Stimulated activated CD4-positive, alpha-beta T cell treated with anti-CD3 and anti-CD28 coated beads, Interleukin-12 subunit alpha, Interleukin-12 subunit beta, amount 100 ng/mL, for 24 hours (primary cell): ENCODE measurements at regions not wholly inside any gene's neighbourhood (a gene's known extent, or its start where the extent isn't known, plus 50 kb on each side); places are given as distances from the start of the nearest gene placed in this dataset.
"Not testable (repeated sequence)": the region's sequence is repeated elsewhere in the genome, so short reads cannot be mapped to it uniquely, and the experiment has no call there.

Source experiments
- DNase-seq, 2 experiments: peaks; one replicate each; pipeline ENCODE4 v3.0.0-alpha.2; 2020; ENCODE audit warnings: low read depth in 2 of 2

- DNase-seq, result not testable (repeated sequence)
Observed at GRCh38 chr5:136545031-136545430, 179.7 kb upstream of the TRPC7 start.

GRCh38 chr5:136538534-136538933, 173.2 kb upstream of the TRPC7 start:
- DNase-seq, result no peak

- DNase-seq, result no peak
Observed at GRCh38 chr5:136529081-136529480, 163.7 kb upstream of the TRPC7 start.

- no peak for DNase-seq
Observed at GRCh38 chr5:136528481-136529030, 163.2 kb upstream of the TRPC7 start.

GRCh38 chr5:136527311-136527710, 162.0 kb upstream of the TRPC7 start:
- DNase-seq, result no peak

- no peak for DNase-seq
Observed at GRCh38 chr5:136526791-136527190, 161.4 kb upstream of the TRPC7 start.

GRCh38 chr5:136526021-136526420, 160.7 kb upstream of the TRPC7 start:
- DNase-seq, result no peak

GRCh38 chr5:136525597-136525996, 160.3 kb upstream of the TRPC7 start:
- no peak for DNase-seq

GRCh38 chr5:136522217-136522956, 157.0 kb upstream of the TRPC7 start:
- no peak for DNase-seq

GRCh38 chr5:136521696-136522095, 156.4 kb upstream of the TRPC7 start:
- DNase-seq, result no peak

GRCh38 chr5:136518814-136519213, 153.5 kb upstream of the TRPC7 start:
- no peak for DNase-seq

GRCh38 chr5:136518174-136518573, 152.8 kb upstream of the TRPC7 start:
- DNase-seq, result no peak

- no peak for DNase-seq
Observed at GRCh38 chr5:136517755-136518154, 152.4 kb upstream of the TRPC7 start.

GRCh38 chr5:136516637-136517036, 151.3 kb upstream of the TRPC7 start:
- DNase-seq, result no peak

GRCh38 chr5:136513430-136513829, 148.1 kb upstream of the TRPC7 start:
- DNase-seq, result no peak

- no peak for DNase-seq
Observed at GRCh38 chr5:136511046-136511445, 145.7 kb upstream of the TRPC7 start.

GRCh38 chr5:136510481-136510880, 145.1 kb upstream of the TRPC7 start:
- DNase-seq, result no peak

- DNase-seq, result no peak
Observed at GRCh38 chr5:136506131-136506530, 140.8 kb upstream of the TRPC7 start.

GRCh38 chr5:136501133-136501532, 135.8 kb upstream of the TRPC7 start:
- no peak for DNase-seq

GRCh38 chr5:136492587-136492986, 127.2 kb upstream of the TRPC7 start:
- no peak for DNase-seq

GRCh38 chr5:136491806-136492205, 126.5 kb upstream of the TRPC7 start:
- DNase-seq, result no peak

- no peak for DNase-seq
Observed at GRCh38 chr5:136484808-136485325, 119.5 kb upstream of the TRPC7 start.

- DNase-seq, result no peak
Observed at GRCh38 chr5:136482206-136482605, 116.9 kb upstream of the TRPC7 start.

GRCh38 chr5:136474466-136474865, 109.1 kb upstream of the TRPC7 start:
- DNase-seq, result no peak
